IPS DF 19.7 (cell line): ENCODE measurements at regions not wholly inside any gene's neighbourhood (a gene's known extent, or its start where the extent isn't known, plus 50 kb on each side); places are given as distances from the start of the nearest gene placed in this dataset.
"Not testable (repeated sequence)": the region's sequence is repeated elsewhere in the genome, so short reads cannot be mapped to it uniquely, and the experiment has no call there.

ENCODE experiments used
- DNase-seq: peaks from one replicate; pipeline ENCODE4 v3.0.0-alpha.2; 2013; ENCODE audit warnings: low read depth, low spot score

- DNase-seq = no peak
These were observed 1046.9 kb downstream of the DNAJB9 start for GRCh38 chr7:109616551-109617069.

- DNase-seq = no peak
These were observed 1052.6 kb downstream of the DNAJB9 start for GRCh38 chr7:109622320-109622719.

- DNase-seq = not testable (repeated sequence)
These were observed 1063.2 kb downstream of the DNAJB9 start for GRCh38 chr7:109632890-109633289.

- DNase-seq = no peak
These were observed 1065.7 kb downstream of the DNAJB9 start for GRCh38 chr7:109635374-109635773.

- DNase-seq = no peak
These were observed 1067.8 kb downstream of the DNAJB9 start for GRCh38 chr7:109637428-109637990.

GRCh38 chr7:109638321-109638720 is 1068.6 kb downstream of the DNAJB9 start:
- DNase-seq = no peak

- no peak for DNase-seq
These were observed 1069.9 kb downstream of the DNAJB9 start for GRCh38 chr7:109639561-109639960.

- DNase-seq = no peak
These were observed 1071.8 kb downstream of the DNAJB9 start for GRCh38 chr7:109641445-109641844.

- no peak for DNase-seq
These were observed 1076.5 kb downstream of the DNAJB9 start for GRCh38 chr7:109646124-109646523.

GRCh38 chr7:109646594-109646993 is 1076.9 kb downstream of the DNAJB9 start:
- DNase-seq = not testable (repeated sequence)

GRCh38 chr7:109647263-109647662 is 1077.6 kb downstream of the DNAJB9 start:
- not testable (repeated sequence) for DNase-seq

- DNase-seq = no peak
These were observed 1089.6 kb downstream of the DNAJB9 start for GRCh38 chr7:109659261-109659660.

- no peak for DNase-seq
These were observed 1090.7 kb downstream of the DNAJB9 start for GRCh38 chr7:109660401-109660800.

GRCh38 chr7:109663806-109664205 is 1094.1 kb downstream of the DNAJB9 start:
- no peak for DNase-seq

- DNase-seq = not testable (repeated sequence)
These were observed 1117.6 kb downstream of the DNAJB9 start for GRCh38 chr7:109687269-109687668.

GRCh38 chr7:109692613-109693012 is 1122.9 kb downstream of the DNAJB9 start:
- not testable (repeated sequence) for DNase-seq

GRCh38 chr7:109694149-109695071 is 1124.7 kb downstream of the DNAJB9 start:
- no peak for DNase-seq

GRCh38 chr7:109695419-109695818 is 1125.7 kb downstream of the DNAJB9 start:
- DNase-seq = no peak

- DNase-seq = no peak
These were observed 1127.0 kb downstream of the DNAJB9 start for GRCh38 chr7:109696723-109697122.

GRCh38 chr7:109699661-109700060 is 1130.0 kb downstream of the DNAJB9 start:
- DNase-seq = no peak

GRCh38 chr7:109713366-109713765 is 1143.7 kb downstream of the DNAJB9 start:
- no peak for DNase-seq

- DNase-seq = not testable (repeated sequence)
These were observed 1149.7 kb downstream of the DNAJB9 start for GRCh38 chr7:109719359-109719758.

GRCh38 chr7:109734601-109735000 is 1164.9 kb downstream of the DNAJB9 start:
- no peak for DNase-seq
